ENCODE measurements at regions not wholly inside any gene's neighbourhood (a gene's known extent, or its start where the extent isn't known, plus 50 kb on each side); places are given as distances from the start of the nearest gene placed in this dataset.

GRCh38 chr3:5560199-5560598, 372.7 kb downstream of the EDEM1 start:
- Histone ChIP-seq H3K27ac (ENCODE audit: low read depth, low read length) (no peak overlapping the region), H3K4me1 (ENCODE audit: insufficient read depth, low read length) (no peaks in the 10 kb centered on the region), H3K9ac (ENCODE audit: low read length) (no peak overlapping the region), H3K4me3 (ENCODE audit: insufficient read depth, low read depth, low read length) (no peak overlapping the region), H3K79me2 (ENCODE audit: insufficient read depth, low read length) (no peaks in the 10 kb centered on the region), H3K9me3 (ENCODE audit: insufficient read depth, low read depth, low read length) (peaks cover 6% of the 10 kb centered on the region), H2AFZ (ENCODE audit: low read depth, low read length) (no peak overlapping the region), H4K20me1 (ENCODE audit: insufficient read depth, low read length) (no peaks in the 10 kb centered on the region), H3K4me2 (ENCODE audit: low read length) (no peak overlapping the region), H3K36me3 (ENCODE audit: insufficient read depth, low read length) (no peaks in the 10 kb centered on the region), H3K27me3 (ENCODE audit: insufficient read depth, low read length) (no peaks in the 10 kb centered on the region)
- peaks cover 2% of the 10 kb centered on the region for H3K27me3 Mint-ChIP-seq (ENCODE audit: low read depth, unreplicated experiment)
- no peak for FAIRE-seq
- no peak overlapping the region for H3K4me3 Mint-ChIP-seq (ENCODE audit: unreplicated experiment)
- DNase-seq (ENCODE audit: low read depth) = no peak
- no peaks in the 10 kb centered on the region for H3K4me1 Mint-ChIP-seq (ENCODE audit: low read depth, unreplicated experiment)
- TF ChIP-seq EZH2 (IDR thresholded peaks at IDR 0.05; ENCODE audit: insufficient read depth, low read length) (no peak), CTCF (IDR thresholded peaks at IDR 0.05; ENCODE audit: insufficient read depth, low read depth, low read length) (no peak)
- no peaks in the 10 kb centered on the region for H3K36me3 Mint-ChIP-seq (ENCODE audit: low read depth, unreplicated experiment)
- peaks cover 4% of the 10 kb centered on the region for H3K9me3 Mint-ChIP-seq (ENCODE audit: unreplicated experiment)
- H3K27ac Mint-ChIP-seq (ENCODE audit: unreplicated experiment) = no peak overlapping the region

- no peak for TF ChIP-seq CTCF (IDR thresholded peaks at IDR 0.05; ENCODE audit: insufficient read depth, low read depth, low read length)
- no peak for TF ChIP-seq EZH2 (IDR thresholded peaks at IDR 0.05; ENCODE audit: insufficient read depth, low read length)
- no peaks in the 10 kb centered on the region for H3K4me1 ChIP-seq (ENCODE audit: insufficient read depth, low read length)
- peaks cover 4% of the 10 kb centered on the region for H3K9me3 Mint-ChIP-seq (ENCODE audit: unreplicated experiment)
Measured at GRCh38 chr3:5563537-5564277, 376.2 kb downstream of the EDEM1 start.

GRCh38 chr3:5564278-5564666, 376.8 kb downstream of the EDEM1 start:
- Histone ChIP-seq H2AFZ (ENCODE audit: low read depth, low read length) (no peak overlapping the region), H3K9me3 (ENCODE audit: insufficient read depth, low read depth, low read length) (peaks cover 3% of the 10 kb centered on the region), H3K4me1 (ENCODE audit: insufficient read depth, low read length) (no peaks in the 10 kb centered on the region), H3K9ac (ENCODE audit: low read length) (no peak overlapping the region), H3K27me3 (ENCODE audit: insufficient read depth, low read length) (no peaks in the 10 kb centered on the region), H3K36me3 (ENCODE audit: insufficient read depth, low read length) (no peaks in the 10 kb centered on the region), H3K4me3 (ENCODE audit: insufficient read depth, low read depth, low read length) (no peak overlapping the region), H3K79me2 (ENCODE audit: insufficient read depth, low read length) (no peaks in the 10 kb centered on the region), H3K4me2 (ENCODE audit: low read length) (no peak overlapping the region), H3K27ac (ENCODE audit: low read depth, low read length) (no peak overlapping the region), H4K20me1 (ENCODE audit: insufficient read depth, low read length) (no peaks in the 10 kb centered on the region)
- Mint-ChIP-seq H3K4me3 (ENCODE audit: unreplicated experiment) (no peak overlapping the region), H3K4me1 (ENCODE audit: low read depth, unreplicated experiment) (no peaks in the 10 kb centered on the region), H3K36me3 (ENCODE audit: low read depth, unreplicated experiment) (no peaks in the 10 kb centered on the region), H3K9me3 (ENCODE audit: unreplicated experiment) (peaks cover 4% of the 10 kb centered on the region), H3K27me3 (ENCODE audit: low read depth, unreplicated experiment) (peaks cover 2% of the 10 kb centered on the region), H3K27ac (ENCODE audit: unreplicated experiment) (no peak overlapping the region)
- DNase-seq (ENCODE audit: low read depth) (no peak), FAIRE-seq (no peak)
- no peak for TF ChIP-seq CTCF (IDR thresholded peaks at IDR 0.05; ENCODE audit: insufficient read depth, low read depth, low read length)
- no peak for TF ChIP-seq EZH2 (IDR thresholded peaks at IDR 0.05; ENCODE audit: insufficient read depth, low read length)

More at GRCh38 chr3:5563537-5564277, 376.2 kb downstream of the EDEM1 start:
- Mint-ChIP-seq H3K27me3 (ENCODE audit: low read depth, unreplicated experiment) (peaks cover 2% of the 10 kb centered on the region), H3K4me3 (ENCODE audit: unreplicated experiment) (no peak overlapping the region), H3K4me1 (ENCODE audit: low read depth, unreplicated experiment) (no peaks in the 10 kb centered on the region), H3K36me3 (ENCODE audit: low read depth, unreplicated experiment) (no peaks in the 10 kb centered on the region), H3K27ac (ENCODE audit: unreplicated experiment) (no peak overlapping the region)
- Histone ChIP-seq H3K9ac (ENCODE audit: low read length) (no peak overlapping the region), H3K79me2 (ENCODE audit: insufficient read depth, low read length) (no peaks in the 10 kb centered on the region), H3K27me3 (ENCODE audit: insufficient read depth, low read length) (no peaks in the 10 kb centered on the region), H4K20me1 (ENCODE audit: insufficient read depth, low read length) (no peaks in the 10 kb centered on the region), H3K27ac (ENCODE audit: low read depth, low read length) (no peak overlapping the region), H3K36me3 (ENCODE audit: insufficient read depth, low read length) (no peaks in the 10 kb centered on the region), H2AFZ (ENCODE audit: low read depth, low read length) (no peak overlapping the region), H3K4me2 (ENCODE audit: low read length) (no peak overlapping the region), H3K9me3 (ENCODE audit: insufficient read depth, low read depth, low read length) (peaks cover 3% of the 10 kb centered on the region), H3K4me3 (ENCODE audit: insufficient read depth, low read depth, low read length) (no peak overlapping the region)
- FAIRE-seq (no peak), DNase-seq (ENCODE audit: low read depth) (no peak)
